ENCODE measurements at regions not wholly inside any gene's neighbourhood (a gene's known extent, or its start where the extent isn't known, plus 50 kb on each side); places are given as distances from the start of the nearest gene placed in this dataset.
A peak's percentile ranks its signal among the peaks of the same experiment; 100 is the strongest.

GRCh38 chr7:25544254-25544653 is 316.0 kb upstream of the NPVF start:
- no peak overlapping the region for H3K27ac Mint-ChIP-seq
- no peaks in the 10 kb centered on the region for H3K4me1 Mint-ChIP-seq
- no peak overlapping the region for H3K4me3 Mint-ChIP-seq
- no peaks in the 10 kb centered on the region for H3K9me3 Mint-ChIP-seq
- ATAC-seq, result no peak
- no peak for DNase-seq (ENCODE audit: low spot score in 2 of 2)
- no peaks in the 10 kb centered on the region for H3K36me3 Mint-ChIP-seq

- Mint-ChIP-seq H3K4me3 (no peak overlapping the region), H3K4me1 (no peaks in the 10 kb centered on the region), H3K9me3 (no peaks in the 10 kb centered on the region), H3K36me3 (no peaks in the 10 kb centered on the region), H3K27ac (no peak overlapping the region)
- ATAC-seq, result no peak
- DNase-seq (ENCODE audit: low spot score in 2 of 2), result no peak
These were observed 317.1 kb upstream of the NPVF start for GRCh38 chr7:25545124-25546008.

- no peaks in the 10 kb centered on the region for H3K4me1 Mint-ChIP-seq
- no peak overlapping the region for H3K27ac Mint-ChIP-seq
These were observed 318.0 kb upstream of the NPVF start for GRCh38 chr7:25546306-25546705.

GRCh38 chr7:25549271-25549921 is 321.1 kb upstream of the NPVF start:
- no peaks in the 10 kb centered on the region for H3K9me3 Mint-ChIP-seq
- no peak overlapping the region for H3K4me3 Mint-ChIP-seq
- H3K4me1 Mint-ChIP-seq, result no peaks in the 10 kb centered on the region
- ATAC-seq (no peak), DNase-seq (ENCODE audit: low spot score in 2 of 2) (no peak)
- H3K36me3 Mint-ChIP-seq, result no peaks in the 10 kb centered on the region
- H3K27ac Mint-ChIP-seq, result no peak overlapping the region

More at GRCh38 chr7:25546306-25546705, 318.0 kb upstream of the NPVF start:
- no peak for DNase-seq (ENCODE audit: low spot score in 2 of 2)
- Mint-ChIP-seq H3K36me3 (no peaks in the 10 kb centered on the region), H3K9me3 (no peaks in the 10 kb centered on the region), H3K4me3 (no peak overlapping the region)
- no peak for ATAC-seq

GRCh38 chr7:25550149-25550548 is 321.9 kb upstream of the NPVF start:
- DNase-seq (ENCODE audit: low spot score in 2 of 2) (no peak), ATAC-seq (no peak)
- no peaks in the 10 kb centered on the region for H3K36me3 Mint-ChIP-seq
- H3K9me3 Mint-ChIP-seq, result no peaks in the 10 kb centered on the region
- H3K4me1 Mint-ChIP-seq, result no peaks in the 10 kb centered on the region
- no peak overlapping the region for H3K27ac Mint-ChIP-seq
- no peak overlapping the region for H3K4me3 Mint-ChIP-seq

GRCh38 chr7:25552998-25553397 is 324.7 kb upstream of the NPVF start:
- ATAC-seq, result no peak
- no peaks in the 10 kb centered on the region for H3K4me1 Mint-ChIP-seq
- H3K36me3 Mint-ChIP-seq, result no peaks in the 10 kb centered on the region
- H3K27ac Mint-ChIP-seq, result no peak overlapping the region
- H3K9me3 Mint-ChIP-seq, result no peaks in the 10 kb centered on the region
- H3K4me3 Mint-ChIP-seq, result no peak overlapping the region
- DNase-seq (ENCODE audit: low spot score in 2 of 2), result no peak

GRCh38 chr7:25553580-25554291 is 325.4 kb upstream of the NPVF start:
- DNase-seq (ENCODE audit: low spot score in 2 of 2), result no peak
- Mint-ChIP-seq H3K4me1 (no peaks in the 10 kb centered on the region), H3K4me3 (no peak overlapping the region), H3K27ac (no peak overlapping the region), H3K9me3 (no peaks in the 10 kb centered on the region), H3K36me3 (no peaks in the 10 kb centered on the region)
- ATAC-seq, result peak; percentile 32

- Mint-ChIP-seq H3K4me3 (no peak overlapping the region), H3K27ac (no peak overlapping the region), H3K36me3 (no peaks in the 10 kb centered on the region), H3K4me1 (no peaks in the 10 kb centered on the region), H3K9me3 (no peaks in the 10 kb centered on the region)
- no peak for DNase-seq (ENCODE audit: low spot score in 2 of 2)
- ATAC-seq, result no peak
These were observed 329.2 kb upstream of the NPVF start for GRCh38 chr7:25557379-25557917.

GRCh38 chr7:25557930-25558329 is 329.6 kb upstream of the NPVF start:
- DNase-seq (ENCODE audit: low spot score in 2 of 2) (no peak), ATAC-seq (no peak)
- Mint-ChIP-seq H3K27ac (no peak overlapping the region), H3K9me3 (no peaks in the 10 kb centered on the region), H3K36me3 (no peaks in the 10 kb centered on the region), H3K4me3 (no peak overlapping the region), H3K4me1 (no peaks in the 10 kb centered on the region)

- Mint-ChIP-seq H3K9me3 (no peaks in the 10 kb centered on the region), H3K36me3 (no peaks in the 10 kb centered on the region), H3K27ac (no peak overlapping the region), H3K4me3 (no peak overlapping the region), H3K4me1 (no peaks in the 10 kb centered on the region)
- no peak for DNase-seq (ENCODE audit: low spot score in 2 of 2)
- no peak for ATAC-seq
These were observed 330.3 kb upstream of the NPVF start for GRCh38 chr7:25558605-25559004.

GRCh38 chr7:25559581-25560367 is 331.5 kb upstream of the NPVF start:
- no peak overlapping the region for H3K4me3 Mint-ChIP-seq
- ATAC-seq, result peak; percentile 22
- H3K36me3 Mint-ChIP-seq, result no peaks in the 10 kb centered on the region
- H3K27ac Mint-ChIP-seq, result no peak overlapping the region
- no peaks in the 10 kb centered on the region for H3K9me3 Mint-ChIP-seq
- H3K4me1 Mint-ChIP-seq, result no peaks in the 10 kb centered on the region
- DNase-seq (ENCODE audit: low spot score in 2 of 2), result no peak

GRCh38 chr7:25562673-25563182 is 334.4 kb upstream of the NPVF start:
- no peak for ATAC-seq

GRCh38 chr7:25565002-25565401 is 336.7 kb upstream of the NPVF start:
- ATAC-seq, result no peak
- peaks cover 6% of the 10 kb centered on the region for H3K4me1 Mint-ChIP-seq
- H3K36me3 Mint-ChIP-seq, result no peaks in the 10 kb centered on the region
- no peaks in the 10 kb centered on the region for H3K9me3 Mint-ChIP-seq
- no peak overlapping the region for H3K4me3 Mint-ChIP-seq
- DNase-seq (ENCODE audit: low spot score in 2 of 2), result no peak
- no peak overlapping the region for H3K27ac Mint-ChIP-seq

More at GRCh38 chr7:25562673-25563182, 334.4 kb upstream of the NPVF start:
- Mint-ChIP-seq H3K9me3 (no peaks in the 10 kb centered on the region), H3K36me3 (no peaks in the 10 kb centered on the region), H3K4me1 (peaks cover 6% of the 10 kb centered on the region), H3K27ac (no peak overlapping the region), H3K4me3 (no peak overlapping the region)
- no peak for DNase-seq (ENCODE audit: low spot score in 2 of 2)

- ATAC-seq (no peak), DNase-seq (ENCODE audit: low spot score in 2 of 2) (peak; percentile 53 to 82)
- Mint-ChIP-seq H3K9me3 (no peaks in the 10 kb centered on the region), H3K4me3 (no peak overlapping the region), H3K36me3 (no peaks in the 10 kb centered on the region), H3K4me1 (peaks cover 6% of the 10 kb centered on the region), H3K27ac (no peak overlapping the region)
These were observed 337.7 kb upstream of the NPVF start for GRCh38 chr7:25565949-25566348.
